ENCODE measurements at regions not wholly inside any gene's neighbourhood (a gene's known extent, or its start where the extent isn't known, plus 50 kb on each side); places are given as distances from the start of the nearest gene placed in this dataset.

DNA sequence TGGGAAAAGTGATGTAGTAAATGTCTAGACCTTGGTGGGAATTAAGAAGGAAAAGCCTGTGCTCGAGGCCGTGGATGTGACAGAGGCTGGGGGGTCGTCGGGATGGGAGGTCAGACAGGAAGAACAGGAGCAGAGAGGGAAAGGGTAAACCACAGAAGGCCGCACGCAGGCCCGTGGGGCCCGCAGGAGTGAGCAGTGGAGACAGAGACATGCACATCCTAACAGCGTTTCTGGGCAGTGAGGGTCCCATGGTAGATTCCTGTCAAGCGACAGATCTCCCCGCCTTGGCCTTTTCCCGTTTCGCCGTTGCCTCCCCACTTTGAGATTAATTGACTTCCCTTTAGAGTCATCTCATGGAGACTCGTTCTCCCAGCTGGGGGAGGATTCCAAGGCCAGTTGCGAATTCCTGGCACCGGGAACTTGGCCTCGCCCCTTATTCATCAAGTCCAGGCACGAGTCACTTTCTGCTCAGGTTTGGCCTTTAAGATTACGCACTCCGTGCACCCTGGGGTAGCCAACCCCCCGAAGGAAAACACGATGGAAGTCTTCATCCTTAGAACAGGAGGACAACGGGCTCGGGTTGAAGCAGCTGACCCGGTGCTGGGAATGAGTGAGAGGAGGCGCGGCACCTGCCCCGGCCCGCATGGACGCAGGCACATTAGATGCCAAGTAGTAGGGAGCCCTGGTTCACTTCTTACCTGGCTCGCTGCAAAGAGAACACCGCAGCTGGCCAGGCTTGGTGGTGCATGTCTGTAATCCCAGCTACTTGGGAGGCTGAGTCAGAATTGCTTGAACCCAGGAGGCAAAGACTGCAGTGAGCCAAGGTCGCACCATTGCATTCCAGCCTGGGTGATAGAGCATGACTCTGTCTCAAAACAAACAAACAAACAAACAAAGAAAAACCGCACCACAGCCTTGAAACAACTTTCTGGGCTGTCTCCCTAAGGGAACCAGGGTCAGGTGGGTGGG lies 315.2 kb upstream of the SHH start:
- Histone ChIP-seq H3K9me3 (ENCODE audit: low read length) (no peaks in the 10 kb centered on the region), H3K4me3 (replicated peaks in 1 of 3; ENCODE audit: insufficient read depth in 1 of 3, low read depth in 2 of 3, low read length in 3 of 3) (no peak overlapping the region), H3K79me2 (ENCODE audit: insufficient read depth, low read length) (no peaks in the 10 kb centered on the region), H3K27me3 (ENCODE audit: control insufficient read depth in 1 of 2, insufficient read depth in 2 of 2, low read length in 2 of 2) (peaks cover 6 to 72% of the 10 kb centered on the region in 2 experiments), H3K4me2 (ENCODE audit: low read depth, low read length) (no peak overlapping the region), H3K4me1 (ENCODE audit: insufficient read depth, low read length) (0 out of 2 replicates have a peak, but pooled peaks cover 4% of the 10 kb centered on the region), H3K27ac (ENCODE audit: extremely low read length, insufficient read depth, low read length) (no peak overlapping the region), H3K36me3 (replicated peaks in 1 of 2; ENCODE audit: control insufficient read depth in 1 of 2, insufficient read depth in 2 of 2, low read length in 2 of 2) (no peaks in the 10 kb centered on the region), H3K9ac (ENCODE audit: insufficient read depth, low read depth, low read length) (no peak overlapping the region), H4K20me1 (ENCODE audit: insufficient read depth, low read length) (no peaks in the 10 kb centered on the region), H2AFZ (ENCODE audit: low read length) (no peak overlapping the region)
- DNase-seq (ENCODE audit: low spot score), result no peak
- TF ChIP-seq ZSCAN22 (CRISPR knock-in tag; IDR thresholded peaks at IDR 0.05), result no peak
- no peak for TF ChIP-seq ZNF251 (CRISPR knock-in tag; IDR thresholded peaks at IDR 0.05)
- no peak for TF ChIP-seq ZNF460 (CRISPR knock-in tag; IDR thresholded peaks at IDR 0.05; ENCODE audit: borderline replicate concordance)
- TF ChIP-seq FOXP1 (IDR thresholded peaks at IDR 0.05), result no peak
- no peak for TF ChIP-seq FOXP1 (CRISPR knock-in tag; IDR thresholded peaks at IDR 0.05)
- no peak for TF ChIP-seq AGO1 (IDR thresholded peaks at IDR 0.05; ENCODE audit: low read depth, low read length, poor library complexity, severe bottlenecking)
- TF ChIP-seq ZNF577 (CRISPR knock-in tag; IDR thresholded peaks at IDR 0.05; ENCODE audit: borderline replicate concordance, low read depth), result no peak
- no peak for TF ChIP-seq ZNF792 (CRISPR knock-in tag; IDR thresholded peaks at IDR 0.05)
- TF ChIP-seq ZNF569 (CRISPR knock-in tag; IDR thresholded peaks at IDR 0.05; ENCODE audit: borderline replicate concordance), result no peak
- TF ChIP-seq IRX3 (CRISPR knock-in tag; IDR thresholded peaks at IDR 0.05; ENCODE audit: borderline replicate concordance, low read depth), result no peak
- no peak for TF ChIP-seq BRD4 (CRISPR knock-in tag; IDR thresholded peaks at IDR 0.05)
- TF ChIP-seq SP4 (CRISPR knock-in tag; IDR thresholded peaks at IDR 0.05), result no peak
- no peak for TF ChIP-seq ZNF280D (CRISPR knock-in tag; IDR thresholded peaks at IDR 0.05)
- no peak for TF ChIP-seq NFKBIZ (CRISPR knock-in tag; IDR thresholded peaks at IDR 0.05)
- TF ChIP-seq ZFP90 (CRISPR knock-in tag; IDR thresholded peaks at IDR 0.05; ENCODE audit: borderline replicate concordance), result no peak
- 58% methylated on average over 33 of the region's 35 CpGs for WGBS (ENCODE audit: low lambda C conversion rate)
- ChIA-PET CTCF (ENCODE audit: low intra/inter-chr PET ratio, low total read pairs) (no interaction called here), POLR2A (no interaction called here)
- intact Hi-C loops (cut with micrococcal nuclease; ENCODE audit: unreplicated experiment), result no loop called here
- no peak for ATAC-seq
- no TSS peak for BruUV-seq (replicated peaks)
- in situ Hi-C loops (cut with HindIII; ENCODE audit: extremely low pct_ligation_motif_present, low pct_unique_long_range_greater_than_20kb), result no loop called here
- FAIRE-seq, result no peak

Data from HepG2 (cell line).